Suprapubic skin (tissue), 3 donors: ENCODE measurements at regions not wholly inside any gene's neighbourhood (a gene's known extent, or its start where the extent isn't known, plus 50 kb on each side); places are given as distances from the start of the nearest gene placed in this dataset.

Experiments used
- POLR2AphosphoS5 ChIP-seq, 3 donors: sonication (generic); formaldehyde crosslinking; IDR thresholded peaks; one replicate each; pipeline ENCODE4 v1.6.1; 2017; ENCODE audit warnings: antibody characterized with exemption in 3 of 3
- TF ChIP-seq, protein P1 (sequence below), 2 donors: fragments of 200-600 bp in 1 of 2; fragments of 450-650 bp in 1 of 2; sonication (generic) in 1 of 2; IDR thresholded peaks; one replicate each; pipeline ENCODE4 v1.5.1; 2016 to 2019; ENCODE audit warnings: antibody characterized with exemption in 2 of 2, mild to moderate bottlenecking in 1 of 2, moderate library complexity in 1 of 2

DNA sequence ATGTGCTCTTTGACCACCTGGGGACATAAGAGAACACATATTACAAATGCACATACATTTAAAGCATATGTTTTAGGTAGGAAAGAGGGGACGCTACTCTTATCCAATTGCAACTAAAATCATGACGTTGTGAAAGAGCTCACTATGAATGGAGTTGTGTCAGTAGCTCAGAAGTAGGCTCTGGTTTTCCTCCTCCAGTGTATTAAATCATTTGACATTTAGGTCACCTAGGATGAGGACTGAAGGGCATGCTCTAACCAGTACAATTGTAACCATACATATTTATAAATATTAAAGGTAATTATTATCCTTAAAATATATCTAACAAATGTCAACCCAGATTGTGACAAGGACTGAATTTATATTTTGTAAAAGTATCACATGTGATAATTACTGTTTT lies 389.0 kb downstream of the KLF12 start:
- no peak for TF ChIP-seq POLR2AphosphoS5 (IDR thresholded peaks at IDR 0.05)
- TF ChIP-seq, protein P1, sequence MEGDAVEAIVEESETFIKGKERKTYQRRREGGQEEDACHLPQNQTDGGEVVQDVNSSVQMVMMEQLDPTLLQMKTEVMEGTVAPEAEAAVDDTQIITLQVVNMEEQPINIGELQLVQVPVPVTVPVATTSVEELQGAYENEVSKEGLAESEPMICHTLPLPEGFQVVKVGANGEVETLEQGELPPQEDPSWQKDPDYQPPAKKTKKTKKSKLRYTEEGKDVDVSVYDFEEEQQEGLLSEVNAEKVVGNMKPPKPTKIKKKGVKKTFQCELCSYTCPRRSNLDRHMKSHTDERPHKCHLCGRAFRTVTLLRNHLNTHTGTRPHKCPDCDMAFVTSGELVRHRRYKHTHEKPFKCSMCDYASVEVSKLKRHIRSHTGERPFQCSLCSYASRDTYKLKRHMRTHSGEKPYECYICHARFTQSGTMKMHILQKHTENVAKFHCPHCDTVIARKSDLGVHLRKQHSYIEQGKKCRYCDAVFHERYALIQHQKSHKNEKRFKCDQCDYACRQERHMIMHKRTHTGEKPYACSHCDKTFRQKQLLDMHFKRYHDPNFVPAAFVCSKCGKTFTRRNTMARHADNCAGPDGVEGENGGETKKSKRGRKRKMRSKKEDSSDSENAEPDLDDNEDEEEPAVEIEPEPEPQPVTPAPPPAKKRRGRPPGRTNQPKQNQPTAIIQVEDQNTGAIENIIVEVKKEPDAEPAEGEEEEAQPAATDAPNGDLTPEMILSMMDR (IDR thresholded peaks at IDR 0.05) = no peak
